ENCODE measurements at regions not wholly inside any gene's neighbourhood (a gene's known extent, or its start where the extent isn't known, plus 50 kb on each side); places are given as distances from the start of the nearest gene placed in this dataset.
A peak's percentile ranks its signal among the peaks of the same experiment; 100 is the strongest.

GRCh38 chr11:69239641-69240040 is 54.3 kb upstream of the MYEOV start:
- Mint-ChIP-seq H3K27ac (peak overlapping the region; percentile 19), H3K36me3 (ENCODE audit: low read depth) (no peaks in the 10 kb centered on the region), H3K4me1 (peaks cover 40% of the 10 kb centered on the region), H3K9me3 (ENCODE audit: low read depth) (peaks cover 2% of the 10 kb centered on the region), H3K27me3 (peaks cover 3% of the 10 kb centered on the region), H3K4me3 (no peak overlapping the region)
- DNase-seq (no peak), ATAC-seq (no peak)
- POLR2A ChIA-PET: no interaction called here
- intact Hi-C loops (cut with DNase I, micrococcal nuclease): loop anchor here (1.0 to 5.0 kb wide), 8 partner anchors 27 to 403 kb away; partner anchors contain the start of gene CCND1 (in 1 of the 2)
- CTCF ChIA-PET: interaction anchor here (0.6 kb wide), 1 partner anchor 42 kb away, joined by 3 read pairs; no protein-coding TSS in a partner anchor

GRCh38 chr11:69240332-69241074 is 53.5 kb upstream of the MYEOV start:
- ATAC-seq (no peak), DNase-seq (peak; percentile 44)
- Mint-ChIP-seq H3K36me3 (ENCODE audit: low read depth) (no peaks in the 10 kb centered on the region), H3K4me3 (no peak overlapping the region), H3K27ac (peak overlapping the region; percentile 18), H3K27me3 (peaks cover 3% of the 10 kb centered on the region), H3K9me3 (ENCODE audit: low read depth) (peaks cover 2% of the 10 kb centered on the region), H3K4me1 (peaks cover 40% of the 10 kb centered on the region)
- intact Hi-C loops (cut with DNase I, micrococcal nuclease): no loop called here
- ChIA-PET POLR2A (interaction anchor here (0.7 kb wide), 1 partner anchor 34 kb away, joined by 3 read pairs; no protein-coding TSS in a partner anchor), CTCF (interaction anchor here (0.8 kb wide), 1 partner anchor 15 kb away, joined by 5 read pairs; no protein-coding TSS in a partner anchor)

GRCh38 chr11:69241075-69241740 is 52.7 kb upstream of the MYEOV start:
- Mint-ChIP-seq H3K4me1 (peaks cover 40% of the 10 kb centered on the region), H3K36me3 (ENCODE audit: low read depth) (no peaks in the 10 kb centered on the region), H3K4me3 (no peak overlapping the region), H3K27me3 (peaks cover 3% of the 10 kb centered on the region), H3K9me3 (ENCODE audit: low read depth) (peaks cover 2% of the 10 kb centered on the region), H3K27ac (no peak overlapping the region)
- POLR2A ChIA-PET: interaction anchor here (0.7 kb wide), 1 partner anchor 33 kb away, joined by 3 read pairs; no protein-coding TSS in a partner anchor
- no peak for DNase-seq
- intact Hi-C loops (cut with DNase I, micrococcal nuclease): no loop called here
- no peak for ATAC-seq
- CTCF ChIA-PET: interaction anchor here (0.8 kb wide), 1 partner anchor 14 kb away, joined by 5 read pairs; no protein-coding TSS in a partner anchor

- H3K4me1 Mint-ChIP-seq: peaks cover 40% of the 10 kb centered on the region
- DNase-seq (no peak), ATAC-seq (no peak)
- POLR2A ChIA-PET: interaction anchor here (0.6 kb wide), 1 partner anchor 222 kb away, joined by 3 read pairs; no protein-coding TSS in a partner anchor
- H3K36me3 Mint-ChIP-seq (ENCODE audit: low read depth): no peaks in the 10 kb centered on the region
- H3K4me3 Mint-ChIP-seq: no peak overlapping the region
- intact Hi-C loops (cut with DNase I, micrococcal nuclease): no loop called here
- CTCF ChIA-PET: interaction anchor here (0.5 to 0.6 kb wide), 2 partner anchors 429 to 546 kb away, joined by 3 read pairs; no protein-coding TSS in a partner anchor
- peak overlapping the region; percentile 58 for H3K27ac Mint-ChIP-seq
- H3K27me3 Mint-ChIP-seq: no peaks in the 10 kb centered on the region
- H3K9me3 Mint-ChIP-seq (ENCODE audit: low read depth): peaks cover 2% of the 10 kb centered on the region
Observed at GRCh38 chr11:69241844-69242243, 52.1 kb upstream of the MYEOV start.

- Mint-ChIP-seq H3K27ac (peak overlapping the region; percentile 58), H3K36me3 (ENCODE audit: low read depth) (no peaks in the 10 kb centered on the region), H3K9me3 (ENCODE audit: low read depth) (peaks cover 2% of the 10 kb centered on the region), H3K27me3 (no peaks in the 10 kb centered on the region), H3K4me1 (peaks cover 40% of the 10 kb centered on the region), H3K4me3 (no peak overlapping the region)
- ATAC-seq (no peak), DNase-seq (no peak)
- intact Hi-C loops (cut with DNase I, micrococcal nuclease): no loop called here
- ChIA-PET CTCF (interaction anchor here (0.5 to 0.6 kb wide), 2 partner anchors 429 to 545 kb away, joined by 3 read pairs; no protein-coding TSS in a partner anchor), POLR2A (interaction anchor here (0.6 kb wide), 1 partner anchor 221 kb away, joined by 3 read pairs; no protein-coding TSS in a partner anchor)
Observed at GRCh38 chr11:69242266-69242920, 51.6 kb upstream of the MYEOV start.

GRCh38 chr11:69243496-69244200 is 50.3 kb upstream of the MYEOV start:
- no peak for ATAC-seq
- Mint-ChIP-seq H3K36me3 (ENCODE audit: low read depth) (no peaks in the 10 kb centered on the region), H3K4me1 (peaks cover 32% of the 10 kb centered on the region), H3K27ac (no peak overlapping the region), H3K9me3 (ENCODE audit: low read depth) (peaks cover 2% of the 10 kb centered on the region), H3K27me3 (no peaks in the 10 kb centered on the region), H3K4me3 (no peak overlapping the region)
- intact Hi-C loops (cut with DNase I, micrococcal nuclease): no loop called here
- DNase-seq: no peak
- POLR2A ChIA-PET: no interaction called here
- CTCF ChIA-PET: interaction anchor here (0.8 to 1.2 kb wide), 2 partner anchors 49 to 109 kb away, joined by 3 read pairs; no protein-coding TSS in a partner anchor
